K562 (cell line): ENCODE measurements at regions not wholly inside any gene's neighbourhood (a gene's known extent, or its start where the extent isn't known, plus 50 kb on each side); places are given as distances from the start of the nearest gene placed in this dataset.

Experiments used
- ATF7 ChIP-seq: fragments of 450-650 bp; IDR thresholded peaks from 2 replicates; pipeline ENCODE4 v1.7.1; 2014; ENCODE audit warnings: mild to moderate bottlenecking, moderate library complexity
- CBFA2T2 ChIP-seq: fragments of 450-650 bp; conservative IDR thresholded peaks from 2 replicates; pipeline ENCODE4 v1.6.1; 2017; ENCODE audit warnings: mild to moderate bottlenecking
- CCAR2 ChIP-seq: fragments of 200-400 bp; formaldehyde crosslinking; IDR thresholded peaks from 2 replicates; pipeline ENCODE4 v1.6.1; 2017; ENCODE audit warnings: mild to moderate bottlenecking, low read depth, low read length
- CCNT2 ChIP-seq: IDR thresholded peaks from 2 replicates; pipeline ENCODE4 v1.6.1; 2011; ENCODE audit warnings: borderline replicate concordance, low read depth, mild to moderate bottlenecking, moderate library complexity, mixed read lengths, low read length; ENCODE audit not compliant: insufficient read length; ENCODE audit errors: extremely low read depth
- HDAC2 ChIP-seq: fragments of 450-650 bp; IDR thresholded peaks from 2 replicates; pipeline ENCODE4 v1.6.1; 2016; ENCODE audit warnings: mild to moderate bottlenecking
- KDM1A ChIP-seq, 2 experiments: fragments of 450-650 bp; IDR thresholded peaks; 2 replicates each; pipeline ENCODE4 v1.6.1; 2016; ENCODE audit warnings: mild to moderate bottlenecking in 2 of 2
- MEIS2 ChIP-seq: fragments of 450-650 bp; IDR thresholded peaks from 2 replicates; pipeline ENCODE4 v1.6.1; 2014; ENCODE audit warnings: mild to moderate bottlenecking; ENCODE audit not compliant: partially characterized antibody
- NR2C2 ChIP-seq, 2 experiments: fragments of 200-800 bp in 1 of 2; sonication (Bioruptor generic) in 1 of 2; sonication (generic) in 1 of 2; formaldehyde crosslinking in 1 of 2; IDR thresholded peaks; 2 replicates each; pipeline versions ENCODE4 v1.6.1 to v1.8.0; 2016 to 2022; ENCODE audit warnings: mild to moderate bottlenecking in 1 of 2, missing compliant biosample characterization in 1 of 2, missing genetic modification characterization in 1 of 2, missing genetic modification reagents in 1 of 2
- NR3C1 ChIP-seq: sonication (generic); formaldehyde crosslinking; IDR thresholded peaks from 2 replicates; pipeline ENCODE4 v1.8.1; 2022; ENCODE audit warnings: missing genetic modification reagents
- RCOR1 ChIP-seq, 2 experiments: IDR thresholded peaks; 2 replicates each; pipeline ENCODE4 v1.6.1; 2012; ENCODE audit warnings: low read depth in 2 of 2, low read length in 2 of 2, borderline replicate concordance in 1 of 2, improper control_type of control experiment in 1 of 2
- SIRT6 ChIP-seq: IDR thresholded peaks from one replicate; pipeline ENCODE4 v1.6.1; 2012; ENCODE audit warnings: low read depth, mild to moderate bottlenecking, control low read depth, inconsistent platforms, low read length, moderate library complexity
- TAL1 ChIP-seq: fragments of 450-650 bp; IDR thresholded peaks from 2 replicates; pipeline ENCODE4 v1.6.1; 2016; ENCODE audit warnings: mild to moderate bottlenecking
- ZNF143 ChIP-seq: sonication (generic); formaldehyde crosslinking; IDR thresholded peaks from 2 replicates; pipeline ENCODE4 v1.9.0; 2022; ENCODE audit warnings: mild to moderate bottlenecking, missing genetic modification reagents
- ZNF165 ChIP-seq: fragments of 250-450 bp; sonication (Bioruptor Pico); IDR thresholded peaks from 2 replicates; pipeline ENCODE4 v1.4.0; 2020; ENCODE audit warnings: borderline replicate concordance
- ZNF239 ChIP-seq: fragments of 250-450 bp; sonication (Bioruptor Pico); IDR thresholded peaks from 2 replicates; pipeline ENCODE4 v1.4.0; 2020; ENCODE audit warnings: mild to moderate bottlenecking
- ZNF551 ChIP-seq: fragments of 250-450 bp; sonication (Bioruptor Pico); IDR thresholded peaks from 2 replicates; pipeline ENCODE4 v1.5.0; 2021; ENCODE audit warnings: mild to moderate bottlenecking, moderate library complexity
- ZNF589 ChIP-seq: fragments of 200-800 bp; sonication (Bioruptor generic); IDR thresholded peaks from 2 replicates; pipeline ENCODE4 v1.6.1; 2016; ENCODE audit warnings: low read depth, missing genetic modification characterization, missing compliant biosample characterization
- ZNF644 ChIP-seq: fragments of 200-800 bp; sonication (Bioruptor generic); IDR thresholded peaks from 2 replicates; pipeline ENCODE4 v1.6.1; 2016; ENCODE audit warnings: low read depth, missing genetic modification characterization, missing compliant biosample characterization
- ZNF668 ChIP-seq: fragments of 250-450 bp; sonication (Bioruptor Pico); IDR thresholded peaks from 2 replicates; pipeline ENCODE4 v1.8.0; 2022; ENCODE audit warnings: mild to moderate bottlenecking, inconsistent platforms
- ZNF766 ChIP-seq: fragments of 200-800 bp; sonication (Bioruptor generic); conservative IDR thresholded peaks from 2 replicates; pipeline ENCODE4 v1.6.1; 2016; ENCODE audit warnings: missing genetic modification characterization, missing compliant biosample characterization
- ZZZ3 ChIP-seq: fragments of 450-650 bp; IDR thresholded peaks from 2 replicates; pipeline ENCODE4 v1.6.1; 2016; ENCODE audit warnings: antibody characterized with exemption, mild to moderate bottlenecking, moderate library complexity
- TF ChIP-seq, protein P1 (sequence below): IDR thresholded peaks from 2 replicates; pipeline ENCODE4 v1.6.1; 2011; ENCODE audit not compliant: insufficient read length; ENCODE audit errors: extremely low read depth
- TF ChIP-seq, protein P2 (sequence below): fragments of 450-650 bp; IDR thresholded peaks from 2 replicates; pipeline ENCODE4 v1.6.1; 2016; ENCODE audit warnings: antibody characterized with exemption
- TF ChIP-seq, protein P3 (sequence below): sonication (generic); formaldehyde crosslinking; IDR thresholded peaks from 2 replicates; pipeline ENCODE4 v1.8.1; 2023; ENCODE audit warnings: mild to moderate bottlenecking, missing genetic modification reagents

DNA sequence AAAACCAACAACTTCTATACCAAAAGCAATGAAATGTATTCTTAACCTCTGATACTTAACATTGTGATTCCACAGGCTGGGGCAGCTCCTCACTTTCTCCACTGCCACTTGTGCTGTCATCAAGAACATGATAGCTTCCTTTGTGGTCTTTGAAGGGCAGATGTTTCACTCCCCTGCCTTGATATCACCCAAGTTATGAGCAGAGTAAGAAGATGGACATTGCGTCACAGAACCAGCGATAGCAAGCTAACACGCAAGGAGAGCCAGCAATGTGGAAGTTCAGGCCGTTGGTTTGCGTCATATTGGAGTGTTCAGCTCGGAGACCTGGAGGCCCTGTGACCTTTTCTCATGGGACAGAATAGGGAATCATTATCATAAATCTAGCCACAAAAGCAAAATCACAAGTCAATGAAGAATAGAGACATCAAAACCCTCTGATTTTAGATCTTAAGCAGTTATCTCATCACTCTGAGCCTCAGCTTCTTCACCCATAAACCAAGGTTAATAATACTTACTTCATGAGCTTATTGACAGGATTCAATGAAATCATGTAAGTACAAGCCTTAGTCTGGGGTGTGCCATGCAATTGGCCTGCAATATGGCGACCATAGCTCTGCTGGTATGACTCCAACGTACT, 183.8 kb upstream of the THBS1 start (continued):
- TF ChIP-seq, protein P1, sequence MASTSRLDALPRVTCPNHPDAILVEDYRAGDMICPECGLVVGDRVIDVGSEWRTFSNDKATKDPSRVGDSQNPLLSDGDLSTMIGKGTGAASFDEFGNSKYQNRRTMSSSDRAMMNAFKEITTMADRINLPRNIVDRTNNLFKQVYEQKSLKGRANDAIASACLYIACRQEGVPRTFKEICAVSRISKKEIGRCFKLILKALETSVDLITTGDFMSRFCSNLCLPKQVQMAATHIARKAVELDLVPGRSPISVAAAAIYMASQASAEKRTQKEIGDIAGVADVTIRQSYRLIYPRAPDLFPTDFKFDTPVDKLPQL: no peak
- TF ChIP-seq HDAC2 (no peak), ZNF239 (CRISPR knock-in tag) (peak; percentile 50), MEIS2 (peak; percentile 88), ZNF766 (CRISPR knock-in tag) (peak; percentile 92), ZZZ3 (no peak), ATF7 (peak; percentile 46; the same call in 1 of the 2 replicates), ZNF165 (CRISPR knock-in tag) (no peak), CCAR2 (no peak), ZNF668 (CRISPR knock-in tag) (no peak), ZNF551 (no peak), CBFA2T2 (peak; percentile 56), KDM1A (IDR thresholded peaks at IDR 0.05) (0 out of 4 replicates have a peak, but pooled peaks of 1 of the 2 experiments have one; percentile 20), RCOR1 (IDR thresholded peaks at IDR 0.05; ENCODE audit: borderline replicate concordance in 1 of 2, low read depth in 2 of 2, low read length in 2 of 2) (peak in 1 of 2 experiments; percentile 61; a peak in 1 of 4 replicates), NR3C1 (CRISPR knock-in tag) (no peak), ZNF589 (CRISPR knock-in tag) (peak; percentile 77), ZNF644 (peak; percentile 82; the same call in 1 of the 2 replicates), TAL1 (peak; percentile 63), NR2C2 (CRISPR knock-in tag; IDR thresholded peaks at IDR 0.05) (no peak), NR2C2 (tag; IDR thresholded peaks at IDR 0.05) (peak; percentile 68), SIRT6 (no peak), ZNF143 (CRISPR knock-in tag) (no peak), CCNT2 (peak; percentile 28)
- TF ChIP-seq, protein P2, sequence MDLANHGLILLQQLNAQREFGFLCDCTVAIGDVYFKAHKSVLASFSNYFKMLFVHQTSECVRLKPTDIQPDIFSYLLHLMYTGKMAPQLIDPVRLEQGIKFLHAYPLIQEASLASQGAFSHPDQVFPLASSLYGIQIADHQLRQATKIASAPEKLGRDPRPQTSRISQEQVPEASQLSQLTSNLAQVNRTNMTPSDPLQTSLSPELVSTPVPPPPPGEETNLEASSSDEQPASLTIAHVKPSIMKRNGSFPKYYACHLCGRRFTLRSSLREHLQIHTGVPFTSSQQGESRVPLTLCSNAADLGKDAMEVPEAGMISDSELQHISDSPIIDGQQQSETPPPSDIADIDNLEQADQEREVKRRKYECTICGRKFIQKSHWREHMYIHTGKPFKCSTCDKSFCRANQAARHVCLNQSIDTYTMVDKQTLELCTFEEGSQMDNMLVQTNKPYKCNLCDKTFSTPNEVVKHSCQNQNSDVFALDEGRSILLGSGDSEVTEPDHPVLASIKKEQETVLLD: no peak
- TF ChIP-seq, protein P3, sequence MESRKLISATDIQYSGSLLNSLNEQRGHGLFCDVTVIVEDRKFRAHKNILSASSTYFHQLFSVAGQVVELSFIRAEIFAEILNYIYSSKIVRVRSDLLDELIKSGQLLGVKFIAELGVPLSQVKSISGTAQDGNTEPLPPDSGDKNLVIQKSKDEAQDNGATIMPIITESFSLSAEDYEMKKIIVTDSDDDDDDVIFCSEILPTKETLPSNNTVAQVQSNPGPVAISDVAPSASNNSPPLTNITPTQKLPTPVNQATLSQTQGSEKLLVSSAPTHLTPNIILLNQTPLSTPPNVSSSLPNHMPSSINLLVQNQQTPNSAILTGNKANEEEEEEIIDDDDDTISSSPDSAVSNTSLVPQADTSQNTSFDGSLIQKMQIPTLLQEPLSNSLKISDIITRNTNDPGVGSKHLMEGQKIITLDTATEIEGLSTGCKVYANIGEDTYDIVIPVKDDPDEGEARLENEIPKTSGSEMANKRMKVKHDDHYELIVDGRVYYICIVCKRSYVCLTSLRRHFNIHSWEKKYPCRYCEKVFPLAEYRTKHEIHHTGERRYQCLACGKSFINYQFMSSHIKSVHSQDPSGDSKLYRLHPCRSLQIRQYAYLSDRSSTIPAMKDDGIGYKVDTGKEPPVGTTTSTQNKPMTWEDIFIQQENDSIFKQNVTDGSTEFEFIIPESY (CRISPR knock-in tag): no peak
